Muscle of back (tissue), 3 donors: ENCODE measurements at regions not wholly inside any gene's neighbourhood (a gene's known extent, or its start where the extent isn't known, plus 50 kb on each side); places are given as distances from the start of the nearest gene placed in this dataset.
"Not testable (repeated sequence)": the region's sequence is repeated elsewhere in the genome, so short reads cannot be mapped to it uniquely, and the experiment has no call there.

Experiments
- DNase-seq, 3 donors: peaks; one replicate each; pipeline versions ENCODE4 v3.0.0 to v3.0.0-alpha.2; 2013

DNA sequence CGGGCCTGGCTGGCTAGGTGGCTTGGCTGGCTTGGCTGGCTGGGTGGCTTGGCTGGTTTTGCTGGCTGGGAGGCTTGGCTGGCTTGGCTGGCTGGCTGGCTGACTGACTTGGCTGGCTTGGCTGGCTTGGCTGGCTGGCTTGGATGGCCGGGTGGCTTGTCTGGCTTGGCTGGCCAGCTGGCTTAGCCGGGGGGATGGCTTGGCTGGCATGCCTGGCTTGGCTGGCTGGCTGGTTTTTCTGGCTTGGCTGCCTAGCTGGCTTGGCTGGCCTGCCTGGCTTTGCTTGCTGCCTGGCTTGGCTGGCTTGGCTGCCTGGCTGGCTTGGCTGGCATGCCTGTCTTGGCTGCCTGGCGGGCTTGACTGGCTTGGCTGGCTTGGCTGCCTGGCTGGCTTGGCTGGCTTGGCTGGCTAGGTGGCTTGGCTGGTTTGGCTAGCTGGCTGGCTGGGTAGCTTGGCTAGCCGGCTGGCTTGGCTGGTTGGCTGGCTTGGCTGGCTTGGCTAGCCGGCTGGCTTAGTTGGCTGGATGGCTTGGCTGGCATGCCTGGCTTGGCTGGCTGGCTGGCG lies 2829.6 kb downstream of the RPIA start:
- not testable (repeated sequence) for DNase-seq

DNA sequence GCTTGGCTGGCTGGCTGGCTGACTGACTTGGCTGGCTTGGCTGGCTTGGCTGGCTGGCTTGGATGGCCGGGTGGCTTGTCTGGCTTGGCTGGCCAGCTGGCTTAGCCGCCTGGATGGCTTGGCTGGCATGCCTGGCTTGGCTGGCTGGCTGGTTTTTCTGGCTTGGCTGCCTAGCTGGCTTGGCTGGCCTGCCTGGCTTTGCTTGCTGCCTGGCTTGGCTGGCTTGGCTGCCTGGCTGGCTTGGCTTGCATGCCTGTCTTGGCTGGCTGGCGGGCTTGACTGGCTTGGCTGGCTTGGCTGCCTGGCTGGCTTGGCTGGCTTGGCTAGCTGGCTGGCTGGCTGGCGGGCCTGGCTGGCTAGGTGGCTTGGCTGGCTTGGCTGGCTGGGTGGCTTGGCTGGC lies 2830.5 kb downstream of the RPIA start:
- DNase-seq = not testable (repeated sequence)

DNA sequence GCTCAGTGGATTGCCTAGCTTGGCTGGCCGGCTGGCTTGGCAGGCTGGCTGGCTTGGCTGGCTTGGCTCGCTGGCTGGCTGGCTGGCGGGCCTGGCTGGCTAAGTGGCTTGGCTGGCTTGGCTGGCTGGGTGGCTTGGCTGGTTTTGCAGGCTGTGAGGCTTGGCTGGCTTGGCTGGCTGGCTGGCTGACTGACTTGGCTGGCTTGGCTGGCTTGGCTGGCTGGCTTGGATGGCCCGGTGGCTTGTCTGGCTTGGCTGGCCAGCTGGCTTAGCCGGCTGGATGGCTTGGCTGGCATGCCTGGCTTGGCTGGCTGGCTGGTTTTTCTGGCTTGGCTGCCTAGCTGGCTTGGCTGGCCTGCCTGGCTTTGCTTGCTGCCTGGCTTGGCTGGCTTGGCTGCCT lies 2831.4 kb downstream of the RPIA start:
- not testable (repeated sequence) for DNase-seq

DNA sequence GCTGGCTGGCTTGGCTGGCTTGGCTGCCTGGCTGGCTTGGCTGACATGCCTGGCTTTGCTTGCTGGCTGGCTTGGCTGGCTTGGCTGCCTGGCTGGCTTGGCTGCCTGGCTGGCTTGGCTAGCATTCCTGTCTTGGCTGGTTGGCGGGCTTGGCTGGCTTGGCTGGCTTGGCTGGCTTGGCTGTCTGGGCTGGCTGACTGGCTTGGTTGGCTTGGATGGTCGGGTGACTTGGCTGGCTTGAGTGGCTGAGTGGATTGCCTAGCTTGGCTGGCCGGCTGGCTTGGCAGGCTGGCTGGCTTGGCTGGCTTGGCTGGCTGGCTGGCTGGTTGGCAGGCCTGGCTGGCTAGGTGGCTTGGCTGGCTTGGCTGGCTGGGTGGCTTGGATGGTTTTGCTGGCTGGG lies 2832.3 kb downstream of the RPIA start:
- DNase-seq = not testable (repeated sequence)

DNA sequence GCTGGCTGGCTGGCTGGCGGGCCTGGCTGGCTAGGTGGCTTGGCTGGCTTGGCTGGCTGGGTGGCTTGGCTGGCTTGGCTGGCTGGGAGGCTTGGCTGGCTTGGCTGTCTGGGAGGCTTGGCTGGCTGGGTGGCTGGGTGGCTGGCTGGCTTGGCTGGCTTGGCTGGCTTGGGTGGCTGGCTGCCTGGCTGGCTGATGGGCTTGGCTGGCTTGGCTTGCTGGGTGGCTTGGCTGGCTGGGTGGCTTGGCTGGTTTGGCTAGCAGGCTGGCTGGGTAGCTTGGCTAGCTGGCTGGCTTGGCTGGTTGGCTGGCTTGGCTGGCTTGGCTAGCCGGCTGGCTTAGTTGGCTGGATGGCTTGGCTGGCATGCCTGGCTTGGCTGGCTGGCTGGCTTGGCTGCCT lies 2834.1 kb downstream of the RPIA start:
- DNase-seq = not testable (repeated sequence)

DNA sequence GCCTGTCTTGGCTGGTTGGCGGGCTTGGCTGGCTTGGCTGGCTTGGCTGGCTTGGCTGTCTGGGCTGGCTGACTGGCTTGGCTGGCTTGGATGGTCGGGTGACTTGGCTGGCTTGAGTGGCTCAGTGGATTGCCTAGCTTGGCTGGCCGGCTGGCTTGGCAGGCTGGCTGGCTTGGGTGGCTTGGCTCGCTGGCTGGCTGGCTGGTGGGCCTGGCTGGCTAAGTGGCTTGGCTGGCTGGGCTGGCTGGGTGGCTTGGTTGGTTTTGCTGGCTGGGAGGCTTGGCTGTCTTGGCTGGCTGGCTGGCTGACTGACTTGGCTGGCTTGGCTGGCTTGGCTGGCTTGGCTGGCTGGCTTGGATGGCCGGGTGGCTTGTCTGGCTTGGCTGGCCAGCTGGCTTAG lies 2834.6 kb downstream of the RPIA start:
- DNase-seq = not testable (repeated sequence)

DNA sequence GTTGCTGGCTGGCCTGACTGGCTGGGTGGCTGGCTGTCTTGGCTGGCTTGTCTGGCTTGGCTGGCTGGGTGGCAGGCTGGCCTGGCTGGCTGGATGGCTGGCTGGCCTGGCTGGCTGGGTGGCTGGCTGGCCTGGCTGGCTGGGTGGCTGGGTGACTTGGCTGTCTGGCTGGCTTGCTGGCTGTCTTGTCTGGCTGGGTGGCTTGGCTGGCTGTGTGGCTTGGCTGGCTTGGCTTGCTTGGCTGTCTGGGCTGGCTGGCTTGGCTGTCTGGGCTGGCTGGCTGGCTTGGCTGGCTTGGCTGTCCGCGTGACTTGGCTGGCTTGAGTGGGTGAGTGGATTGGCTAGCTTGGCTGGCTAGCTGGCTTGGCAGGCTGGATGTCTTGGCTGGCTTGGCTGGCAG lies 2835.6 kb downstream of the RPIA start:
- DNase-seq = not testable (repeated sequence)

DNA sequence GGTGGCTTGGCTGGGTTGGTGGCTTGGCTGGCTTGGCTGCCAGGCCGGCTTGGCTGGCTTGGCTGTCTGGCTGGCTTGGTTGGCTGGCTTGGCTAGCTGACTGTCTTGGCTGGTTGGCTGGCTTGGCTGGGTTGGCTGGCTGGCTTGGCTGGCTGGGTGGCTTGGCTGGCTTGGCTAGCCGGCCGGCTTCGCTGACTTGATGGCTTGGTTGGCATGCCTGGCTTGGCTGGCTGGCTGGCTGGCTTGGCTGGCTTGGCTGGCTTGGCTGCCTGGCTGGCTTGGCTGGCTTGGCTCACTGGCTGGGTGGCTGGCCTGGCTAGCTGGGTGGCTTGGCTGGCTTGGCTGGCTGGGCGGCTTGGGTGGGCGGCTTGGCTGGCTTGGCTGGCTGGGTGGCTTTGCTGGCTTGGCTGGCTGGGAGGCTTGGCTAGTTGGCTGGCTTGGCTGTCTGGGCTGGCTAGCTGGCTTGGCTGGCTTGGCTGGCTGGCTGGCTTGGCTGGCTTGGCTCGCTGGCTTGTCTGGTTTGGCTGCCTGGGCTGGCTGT lies 2836.1 kb downstream of the RPIA start:
- DNase-seq = not testable (repeated sequence)

DNA sequence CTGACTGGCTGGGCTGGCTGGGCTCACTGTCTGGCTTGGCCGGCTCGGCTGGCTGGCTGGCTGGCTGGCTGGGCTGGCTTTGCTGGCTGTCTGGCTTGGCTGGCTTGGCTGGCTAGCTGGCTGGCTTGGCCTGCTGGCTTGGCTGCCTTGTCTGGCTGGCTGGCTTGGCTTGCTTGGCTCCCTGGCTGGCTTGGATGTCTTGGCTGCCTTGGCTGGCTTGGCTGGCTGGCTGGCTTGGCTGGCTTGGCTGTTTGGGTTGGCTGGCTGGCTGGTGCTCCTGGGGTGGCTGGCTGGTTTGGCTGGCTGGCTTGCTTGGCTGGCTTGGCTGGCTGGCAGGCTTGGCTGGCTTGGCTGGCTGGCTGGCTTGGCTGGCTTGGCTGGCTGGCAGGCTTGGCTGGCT lies 2836.9 kb downstream of the RPIA start:
- not testable (repeated sequence) for DNase-seq

DNA sequence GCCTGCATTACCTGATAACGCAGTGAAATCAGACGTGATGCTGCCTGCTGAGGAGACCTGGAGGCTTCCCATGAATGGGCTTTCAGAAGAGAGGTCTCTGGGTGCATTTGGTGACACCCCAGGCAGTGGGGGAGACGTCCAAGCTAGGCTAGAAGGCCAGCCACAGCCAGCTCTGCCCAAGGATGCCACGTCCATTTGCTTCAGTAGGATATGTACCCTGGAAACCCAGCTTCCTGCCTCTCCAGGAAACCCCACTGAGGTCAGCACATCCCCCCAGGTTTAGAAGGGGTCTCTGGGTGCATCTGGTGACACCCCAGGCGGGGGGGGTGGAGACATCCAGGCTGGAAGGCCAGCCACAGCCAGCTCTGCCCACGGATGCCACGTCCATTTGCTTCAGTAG lies 2844.6 kb downstream of the RPIA start:
- not testable (repeated sequence) for DNase-seq

DNA sequence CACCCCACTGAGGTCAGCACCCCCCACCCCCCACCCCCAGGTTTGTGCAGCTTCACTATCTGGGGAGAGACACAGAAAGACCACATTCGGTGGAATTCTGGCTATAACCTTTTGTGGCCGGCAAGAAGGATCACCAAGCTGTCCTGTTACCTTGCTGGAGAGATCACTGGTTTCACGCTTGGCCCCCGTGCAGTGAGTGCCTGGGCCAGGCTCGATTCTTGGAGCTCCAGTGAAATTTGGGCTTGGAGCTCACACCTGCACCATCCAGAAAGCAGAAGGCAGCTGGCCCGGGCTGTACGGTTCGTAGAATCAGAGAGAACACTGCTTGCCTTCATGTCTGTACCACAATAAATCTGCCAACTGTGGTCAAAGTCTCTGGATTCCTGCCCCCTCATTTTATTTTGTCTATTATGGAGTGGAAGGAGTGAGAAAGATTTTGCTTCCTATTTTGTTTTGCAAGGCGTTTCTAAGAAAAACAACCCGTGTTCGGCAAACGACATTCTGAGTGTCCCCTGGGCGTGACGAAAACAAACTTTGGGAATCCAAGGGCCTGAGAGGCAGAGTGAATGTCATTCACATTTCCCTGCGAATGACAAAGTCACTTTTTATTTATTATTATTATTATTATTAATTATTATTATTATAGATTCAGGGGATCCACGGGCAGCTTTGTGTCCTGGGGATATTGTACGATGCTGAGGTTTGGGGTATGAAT lies 2845.2 kb downstream of the RPIA start:
- DNase-seq = not testable (repeated sequence)

DNA sequence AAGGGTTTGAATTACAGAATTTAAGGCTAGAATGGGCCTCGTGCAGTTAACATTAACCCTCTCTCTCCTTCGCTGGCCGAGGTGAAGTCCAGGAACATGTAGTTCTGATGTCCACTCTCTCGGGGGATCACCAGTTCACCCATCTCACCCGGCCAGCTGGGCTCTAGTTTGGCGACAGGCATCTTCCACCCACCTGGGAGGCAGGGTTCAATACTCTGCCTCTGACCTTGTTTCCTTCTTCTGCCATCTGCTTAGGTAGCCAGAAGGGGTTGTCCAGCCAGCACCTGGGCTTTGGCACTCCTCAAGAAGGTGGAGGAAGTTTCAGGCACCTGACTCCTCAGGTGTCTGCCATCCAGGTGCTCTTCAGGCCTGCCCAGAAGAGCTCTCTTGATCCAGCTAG lies 2857.8 kb downstream of the RPIA start:
- DNase-seq = not testable (repeated sequence)

DNA sequence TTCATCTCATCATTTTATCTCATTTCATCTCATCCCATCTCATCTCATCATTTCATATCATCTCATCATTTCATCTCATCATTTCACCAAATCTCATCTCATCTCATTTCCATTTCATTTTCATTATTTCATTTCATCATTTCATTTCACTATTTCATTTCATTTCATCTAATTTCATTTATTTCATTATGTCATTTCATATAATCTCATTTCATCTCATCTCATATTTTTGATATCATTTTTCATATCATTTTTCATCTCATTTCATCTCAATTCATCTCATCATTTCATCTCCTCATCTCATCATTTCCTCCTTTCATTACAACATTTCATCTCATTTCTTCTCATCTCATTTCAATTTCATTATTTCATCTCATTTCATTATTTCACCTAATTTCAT lies 2866.8 kb downstream of the RPIA start:
- DNase-seq = not testable (repeated sequence)

DNA sequence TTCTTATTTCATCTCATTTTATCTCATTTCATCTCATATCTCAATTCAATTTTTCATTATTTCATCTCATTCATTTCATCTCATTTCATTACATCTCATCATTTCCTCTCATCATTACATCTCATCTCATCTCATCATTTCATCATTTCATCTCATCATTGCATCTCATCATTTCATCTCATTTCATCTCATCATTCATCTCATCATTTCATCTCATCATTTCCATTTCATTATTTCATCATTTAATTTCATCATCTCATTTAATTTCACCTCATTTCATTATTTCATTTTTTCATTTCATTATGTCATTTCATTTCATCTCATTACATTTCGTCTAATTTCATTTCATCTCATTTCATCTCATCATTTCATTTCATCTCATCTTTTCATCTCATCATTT lies 2867.8 kb downstream of the RPIA start:
- DNase-seq = not testable (repeated sequence)

DNA sequence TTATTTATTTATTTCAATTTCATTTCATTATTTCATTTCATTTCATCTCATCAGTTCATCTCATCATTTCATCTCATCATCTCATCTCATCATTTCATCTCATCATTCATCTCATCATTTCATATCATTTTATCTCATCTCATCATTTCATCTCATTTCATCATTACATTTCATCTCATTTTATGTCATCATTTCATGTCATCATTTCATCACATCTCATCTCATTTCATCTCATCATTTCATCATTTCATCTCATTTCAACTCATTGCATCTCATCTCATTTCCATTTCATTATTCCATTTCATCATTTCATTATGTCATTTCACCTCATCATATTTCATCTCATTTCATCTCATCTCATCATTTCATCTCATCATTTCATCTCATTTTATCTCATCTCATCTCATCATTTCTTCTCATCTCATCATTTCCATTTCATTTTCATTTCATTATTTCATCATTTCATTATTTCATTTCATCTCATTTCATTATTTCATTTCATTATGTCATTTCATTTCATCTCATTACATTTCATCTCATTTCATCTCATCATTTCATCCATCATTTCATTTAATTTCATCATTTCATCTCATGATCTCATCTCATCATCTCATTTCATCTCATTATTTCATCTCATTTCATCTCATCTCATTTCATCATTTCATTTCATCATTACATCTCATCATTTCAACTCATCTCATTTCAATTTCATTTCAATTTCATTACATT lies 2868.6 kb downstream of the RPIA start:
- not testable (repeated sequence) for DNase-seq

DNA sequence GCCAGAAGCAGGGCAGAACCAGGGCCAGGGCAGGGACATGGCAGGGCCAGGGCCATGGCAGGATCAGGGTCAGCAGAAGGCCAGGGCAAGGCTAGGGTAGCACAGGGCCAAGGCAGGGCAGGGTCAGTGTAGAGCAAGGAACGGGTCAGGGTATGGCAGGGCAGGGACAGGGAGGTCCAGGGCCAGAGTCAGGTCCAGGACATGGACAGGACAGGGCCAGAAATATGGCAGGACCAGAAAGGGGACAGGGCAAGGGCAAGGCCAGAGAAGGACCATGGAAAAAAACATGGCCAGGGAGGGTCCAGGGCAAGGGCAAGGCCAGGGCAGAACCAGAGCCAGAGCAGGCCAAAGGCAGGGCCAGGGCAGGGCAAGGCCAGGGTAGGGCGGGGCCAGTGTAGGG lies 2870.7 kb downstream of the RPIA start:
- DNase-seq = not testable (repeated sequence)

DNA sequence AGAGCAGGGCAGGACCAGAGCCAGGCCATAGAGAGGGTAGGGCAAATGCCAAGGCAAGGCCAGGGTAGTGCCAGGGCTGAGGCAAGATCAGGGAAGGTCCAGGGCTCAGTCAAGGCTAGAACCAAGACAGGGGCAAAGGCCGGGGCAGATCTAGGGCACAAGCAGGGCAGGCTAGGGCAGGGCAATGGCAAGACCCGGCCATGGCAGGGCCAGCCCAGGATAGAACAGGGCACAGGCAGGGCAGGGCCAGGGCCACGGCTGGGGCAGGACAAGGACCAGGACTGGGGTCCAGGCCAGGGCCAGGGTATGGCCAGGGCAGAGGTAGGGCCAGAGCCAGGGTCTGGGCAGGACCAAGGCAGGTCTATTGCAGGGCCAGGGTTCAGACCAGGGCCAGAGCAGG lies 2873.2 kb downstream of the RPIA start:
- DNase-seq = not testable (repeated sequence)

DNA sequence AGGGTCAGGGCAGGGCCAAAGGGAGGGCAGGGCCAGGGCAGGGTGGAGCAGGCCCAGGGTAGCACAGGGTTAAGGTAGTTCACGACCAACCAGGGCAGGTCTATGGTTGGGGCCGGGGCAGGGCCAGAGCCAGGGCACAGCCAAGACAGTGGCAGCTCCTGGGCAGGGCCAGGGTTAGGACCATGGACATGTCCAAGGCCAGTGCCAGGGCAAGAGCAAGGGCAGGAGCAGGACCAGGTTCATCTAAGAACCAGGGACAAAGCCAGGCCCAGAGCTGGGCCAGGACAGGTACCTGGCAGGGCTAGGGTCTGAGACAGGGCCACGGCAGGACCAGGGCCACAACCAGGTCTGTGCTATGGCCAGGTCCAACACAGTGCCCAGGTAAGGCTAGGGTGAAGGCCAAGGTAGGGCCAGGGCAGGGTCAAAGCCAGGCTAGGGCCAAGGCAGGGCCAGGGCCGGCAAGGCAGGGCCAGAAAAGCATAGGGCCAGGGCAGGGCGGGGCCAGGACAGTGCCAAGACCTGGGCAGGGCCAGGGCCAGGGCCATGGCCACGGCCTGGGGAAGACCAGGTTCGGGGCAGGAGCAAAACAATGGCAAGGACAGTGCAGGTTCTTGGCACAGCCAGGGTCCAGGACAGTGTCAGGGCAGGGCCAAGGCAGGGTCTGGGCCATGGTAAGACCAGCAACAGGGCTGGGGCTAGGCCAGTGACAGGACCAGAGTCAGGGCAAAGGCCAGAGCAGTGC lies 2874.4 kb downstream of the RPIA start:
- DNase-seq = not testable (repeated sequence)

DNA sequence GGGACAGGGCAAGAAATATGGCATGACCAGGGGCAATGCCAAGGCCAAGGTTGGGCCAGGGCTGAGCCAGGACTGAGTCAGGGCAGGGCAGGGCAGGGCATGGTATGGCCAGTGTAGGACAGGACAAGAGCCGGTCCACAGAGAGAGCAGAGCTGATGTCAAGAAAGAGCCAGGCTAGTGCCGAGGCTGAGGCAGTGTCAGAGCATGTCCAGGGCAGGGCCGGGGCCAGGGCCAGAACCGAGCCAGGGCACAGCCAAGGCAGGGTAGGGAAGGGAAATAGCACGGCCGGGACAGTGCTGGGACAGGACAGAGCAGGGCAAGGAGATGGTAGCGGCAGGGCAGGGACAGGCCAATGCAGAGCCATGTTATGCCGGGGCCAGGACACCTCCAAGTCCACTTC lies 2875.1 kb downstream of the RPIA start:
- not testable (repeated sequence) for DNase-seq

DNA sequence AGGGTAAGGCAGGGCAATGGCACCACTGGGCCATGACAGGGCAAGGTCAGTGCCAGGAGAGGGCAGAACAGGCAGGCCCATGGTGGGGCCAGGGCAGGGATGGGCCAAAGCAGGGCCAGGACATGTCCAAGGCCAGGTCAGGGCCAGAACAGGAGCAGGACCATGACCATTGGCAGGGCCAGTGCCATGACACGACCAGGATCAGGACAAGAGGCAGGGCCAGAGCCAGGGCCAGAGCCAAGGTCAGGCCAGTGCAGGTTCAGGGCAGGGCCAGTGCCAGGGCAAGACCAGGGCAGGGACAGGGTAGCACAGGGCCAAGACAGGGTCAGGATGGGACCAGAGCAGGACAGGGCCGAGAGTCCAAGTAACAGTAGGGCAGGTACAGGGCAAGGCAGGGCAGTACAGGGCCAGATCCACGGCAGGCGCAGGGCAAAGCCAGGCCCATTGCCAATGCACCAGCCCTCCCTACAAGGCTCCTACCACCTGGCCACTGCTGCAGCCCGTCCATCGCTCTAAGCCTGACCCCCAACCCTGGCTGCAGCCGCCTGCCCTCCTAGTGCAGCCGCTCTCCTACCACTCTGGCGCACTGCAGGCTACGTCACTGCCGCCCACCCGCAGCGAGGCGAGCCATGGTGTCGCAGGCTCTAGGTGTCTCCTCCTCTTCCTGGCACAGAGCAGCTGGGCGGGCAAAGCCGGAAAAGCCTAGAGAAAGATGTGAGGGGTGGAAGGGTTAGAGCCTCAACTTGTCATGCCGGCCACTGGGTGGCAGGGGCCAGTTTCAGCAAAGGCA lies 2876.3 kb downstream of the RPIA start:
- not testable (repeated sequence) for DNase-seq
